ENCODE measurements at regions not wholly inside any gene's neighbourhood (a gene's known extent, or its start where the extent isn't known, plus 50 kb on each side); places are given as distances from the start of the nearest gene placed in this dataset.

GRCh38 chr2:111618226-111618977, 265.6 kb downstream of the ANAPC1 start (continued):
- TF ChIP-seq CBX8 (IDR thresholded peaks at IDR 0.05; ENCODE audit: borderline replicate concordance, low read depth, low read length): no peak
- TF ChIP-seq CEBPB (IDR thresholded peaks at IDR 0.05; ENCODE audit: low read depth, low read length): no peak
- no peak for TF ChIP-seq ZNF274 (IDR thresholded peaks at IDR 0.05; ENCODE audit: borderline replicate concordance, extremely low read depth, low read length)
- no peak for TF ChIP-seq EGR1 (IDR thresholded peaks at IDR 0.05; ENCODE audit: borderline replicate concordance, low read depth, low read length)

All from H1 (cell line).